GM19351 (cell line): ENCODE measurements at regions not wholly inside any gene's neighbourhood (a gene's known extent, or its start where the extent isn't known, plus 50 kb on each side); places are given as distances from the start of the nearest gene placed in this dataset.

ENCODE experiments used
- ATAC-seq: cut with Tn5 transposase; IDR thresholded peaks from one replicate; pipeline ENCODE4 v1.9.1; 2021; ENCODE audit warnings: mild to moderate bottlenecking, moderate library complexity; ENCODE audit not compliant: unreplicated experiment

DNA sequence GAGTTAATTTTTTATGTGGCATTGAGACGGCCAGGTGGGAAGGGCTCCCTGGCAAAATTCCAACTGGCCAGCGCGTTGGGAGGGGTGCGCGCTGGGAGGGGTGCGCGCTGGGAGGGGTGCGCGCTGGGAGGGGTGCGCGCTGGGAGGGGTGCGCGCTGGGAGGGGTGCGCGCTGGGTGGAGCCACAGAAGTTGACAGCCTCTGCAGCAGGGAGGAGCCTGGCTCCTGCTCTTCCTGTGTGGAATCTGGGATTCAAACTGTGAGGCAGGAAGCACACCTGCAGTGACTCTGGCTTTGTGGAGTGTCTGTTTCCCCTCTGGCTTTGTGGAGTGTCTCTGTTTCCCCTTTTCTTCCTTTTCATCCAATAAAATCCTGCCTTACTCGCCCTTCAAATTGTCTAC is 147.9 kb upstream of the CBLN2 start:
- no peak for ATAC-seq

DNA sequence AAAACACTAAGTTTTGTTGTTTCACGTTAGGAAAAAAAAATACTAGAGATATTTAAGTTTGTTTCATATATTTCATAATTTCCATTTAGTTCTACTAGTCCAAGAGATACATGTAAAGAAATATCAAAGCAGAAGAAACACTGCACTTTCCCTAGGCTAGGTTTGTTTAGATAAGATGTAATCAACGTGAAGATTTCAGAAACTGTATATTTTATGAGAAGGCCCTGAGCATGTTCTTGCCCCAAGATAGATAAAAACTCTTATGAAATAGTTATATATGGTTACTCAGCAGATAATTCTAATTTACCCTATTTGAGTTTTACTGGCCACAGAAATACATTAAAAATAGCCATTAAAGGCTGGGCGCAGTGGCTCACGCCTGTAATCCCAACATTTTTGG is 143.6 kb upstream of the CBLN2 start:
- no peak for ATAC-seq

DNA sequence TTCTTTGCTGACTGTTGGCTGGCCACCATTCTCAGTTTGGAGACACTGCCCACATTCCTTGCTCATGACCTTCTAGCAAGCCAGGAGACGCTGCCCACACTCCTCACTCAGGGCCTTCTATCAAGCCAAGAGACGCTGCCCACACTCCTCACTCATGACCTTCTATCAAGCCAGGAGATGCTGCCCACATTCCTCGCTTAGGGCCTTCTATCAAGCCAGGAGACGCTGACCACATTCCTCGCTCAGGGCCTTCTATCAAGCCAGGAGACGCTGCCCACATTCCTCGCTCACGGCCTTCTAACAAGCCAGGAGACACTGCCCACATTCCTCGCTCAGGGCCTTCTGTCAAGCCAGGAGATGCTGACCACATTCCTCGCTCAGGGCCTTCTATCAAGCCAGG is 131.3 kb upstream of the CBLN2 start:
- ATAC-seq, result no peak

GRCh38 chr18:72674710-72675109 is 130.6 kb upstream of the CBLN2 start:
- ATAC-seq, result peak; percentile 80

GRCh38 chr18:72673242-72673641 is 129.1 kb upstream of the CBLN2 start:
- no peak for ATAC-seq

- ATAC-seq, result peak; percentile 64
Observed at GRCh38 chr18:72672364-72673184, 128.4 kb upstream of the CBLN2 start.

DNA sequence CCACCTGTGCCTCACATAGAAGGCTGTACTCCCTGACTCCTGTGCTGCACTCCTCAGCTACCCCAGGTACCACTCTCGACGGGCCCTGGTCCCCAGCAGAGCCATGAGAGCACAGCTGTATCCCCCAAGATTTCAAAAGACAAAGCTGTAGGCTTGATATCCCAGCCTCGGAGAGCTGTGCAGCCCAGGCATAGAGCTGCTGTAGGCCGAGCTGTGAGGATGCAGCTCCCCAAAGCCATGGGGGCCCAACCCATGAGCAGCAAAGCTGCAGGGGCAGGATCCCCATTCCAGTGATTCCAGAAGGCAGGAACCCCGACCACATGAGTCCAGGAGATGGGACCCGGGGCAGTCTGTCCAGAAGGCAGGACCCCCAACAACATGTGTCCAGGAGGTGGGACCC is 123.8 kb upstream of the CBLN2 start:
- no peak for ATAC-seq

DNA sequence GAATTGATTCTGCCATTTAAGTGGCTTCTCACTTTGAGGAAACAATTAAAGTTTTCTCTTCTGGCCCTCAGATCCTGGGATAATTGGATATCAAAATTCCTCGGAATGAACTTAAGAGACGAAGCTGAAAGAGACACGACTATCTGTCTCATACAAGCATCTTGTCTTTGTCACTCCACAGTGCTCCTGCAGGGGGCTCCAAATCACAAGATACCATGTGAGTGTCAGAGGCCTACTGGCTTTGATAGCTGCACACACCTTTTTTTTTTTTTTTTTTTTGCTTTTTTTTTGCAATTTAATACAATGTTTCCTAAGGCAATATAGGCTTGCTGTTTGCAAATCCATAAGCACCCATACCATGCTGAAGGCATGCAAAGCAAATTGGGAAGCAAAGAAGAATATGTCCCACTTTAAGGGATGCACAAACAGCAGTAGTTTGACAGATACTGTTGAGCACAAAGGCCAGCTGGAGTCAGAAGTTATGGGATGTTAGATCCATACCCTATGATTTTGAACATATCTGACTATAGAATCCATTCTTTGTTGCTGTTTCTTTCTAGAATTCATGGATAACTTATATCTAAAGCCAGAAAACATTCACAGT is 109.0 kb upstream of the CBLN2 start:
- ATAC-seq, result peak; percentile 90

GRCh38 chr18:72651033-72651432 is 106.9 kb upstream of the CBLN2 start:
- no peak for ATAC-seq

- ATAC-seq, result no peak
Observed at GRCh38 chr18:72648481-72648960, 104.4 kb upstream of the CBLN2 start.

DNA sequence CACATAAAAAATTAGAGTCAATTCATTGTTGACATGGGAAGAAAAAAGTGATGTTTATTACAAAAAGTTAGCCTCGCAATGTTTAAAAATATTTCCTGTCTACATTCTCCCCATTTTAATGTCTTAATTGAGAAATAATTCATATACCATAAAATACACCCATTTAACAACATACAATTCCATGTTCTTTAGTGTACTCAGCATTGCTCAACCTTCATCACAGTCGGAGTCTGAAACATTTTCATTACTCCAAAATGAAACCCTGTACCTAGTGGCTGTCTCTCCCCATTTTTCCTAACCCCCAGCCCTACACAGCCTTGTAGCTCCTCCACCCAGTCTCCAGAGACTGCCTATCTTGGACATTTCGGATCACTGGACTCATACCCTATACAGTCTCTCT is 103.9 kb upstream of the CBLN2 start:
- ATAC-seq, result no peak

- no peak for ATAC-seq
Observed at GRCh38 chr18:72640557-72640956, 96.4 kb upstream of the CBLN2 start.

DNA sequence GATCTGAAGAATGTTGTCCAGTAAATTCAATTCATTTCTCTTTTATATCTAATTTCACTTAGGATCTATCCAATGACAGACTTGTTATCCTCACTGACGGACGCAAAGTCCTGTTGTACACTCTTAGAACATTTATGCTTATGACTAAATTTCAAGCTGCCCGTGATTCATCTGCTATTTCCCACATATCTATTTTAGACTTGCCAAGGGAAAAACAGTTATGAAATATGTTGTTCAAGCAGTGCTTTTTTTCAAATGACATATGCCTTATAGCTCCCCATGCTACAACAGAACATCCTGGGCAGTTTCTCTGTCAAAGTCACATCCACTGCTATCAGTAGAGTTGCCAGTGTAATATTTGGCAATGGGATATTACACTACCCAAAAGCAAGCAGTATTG is 94.2 kb upstream of the CBLN2 start:
- no peak for ATAC-seq

DNA sequence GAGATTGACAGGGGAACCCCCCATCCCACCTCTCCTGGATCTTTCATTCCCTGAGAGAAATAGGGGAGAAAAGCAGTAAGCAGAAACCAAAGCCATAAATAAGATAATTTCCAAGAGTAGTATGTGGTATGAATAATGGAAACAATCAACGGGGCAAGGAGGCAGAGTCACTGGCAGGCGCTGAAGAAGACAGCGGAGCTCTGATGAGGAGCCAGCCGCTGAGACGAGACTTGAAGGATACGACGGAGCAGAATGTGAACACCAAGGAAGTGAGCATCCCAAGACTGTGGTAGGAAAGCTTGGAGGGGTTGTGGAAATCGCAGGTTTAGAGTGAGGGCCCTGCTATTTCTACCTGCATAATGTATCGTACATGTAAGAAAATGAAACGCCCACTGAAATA is 93.6 kb upstream of the CBLN2 start:
- ATAC-seq, result no peak

GRCh38 chr18:72637299-72637698 is 93.2 kb upstream of the CBLN2 start:
- no peak for ATAC-seq

DNA sequence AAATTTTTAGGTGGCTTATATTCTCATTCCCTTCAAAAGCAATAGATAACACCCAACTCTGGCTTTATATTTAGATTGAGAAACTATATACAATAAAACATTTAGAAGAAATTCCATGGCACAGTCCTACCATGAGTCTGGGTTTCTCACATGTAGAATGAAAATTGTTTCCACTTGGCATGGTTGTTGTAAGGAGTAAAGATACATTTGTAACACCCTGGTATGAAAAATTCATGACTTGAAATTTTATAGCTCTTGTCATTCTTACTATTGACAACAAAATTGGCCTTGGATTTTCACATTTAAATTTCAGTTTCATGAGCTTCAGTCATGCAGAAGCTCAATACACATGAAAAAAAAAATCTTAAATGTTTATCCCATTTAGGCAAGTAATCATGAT is 92.5 kb upstream of the CBLN2 start:
- ATAC-seq, result no peak

DNA sequence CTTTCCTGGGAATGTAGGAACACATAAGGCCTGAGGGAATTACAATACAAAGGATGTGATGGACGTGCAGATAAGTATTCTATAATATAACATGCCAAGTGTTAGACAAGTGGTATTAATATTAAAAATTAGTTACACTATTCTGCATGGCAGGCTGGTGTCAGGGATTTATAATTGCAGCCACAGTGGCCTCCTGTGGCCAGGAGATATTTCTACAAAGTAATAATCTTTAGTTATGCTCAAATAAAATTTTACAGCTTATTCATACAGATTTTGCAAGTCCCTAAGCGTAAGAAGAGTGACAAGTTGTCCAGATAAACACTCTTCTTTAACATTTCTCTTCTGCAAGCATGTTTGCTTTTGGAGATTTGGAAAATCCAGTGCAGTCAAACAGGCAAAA is 90.4 kb upstream of the CBLN2 start:
- no peak for ATAC-seq

GRCh38 chr18:72630991-72631390 is 86.8 kb upstream of the CBLN2 start:
- no peak for ATAC-seq

GRCh38 chr18:72623444-72623843 is 79.3 kb upstream of the CBLN2 start:
- ATAC-seq, result no peak

GRCh38 chr18:72613534-72613930 is 69.4 kb upstream of the CBLN2 start:
- ATAC-seq, result no peak

DNA sequence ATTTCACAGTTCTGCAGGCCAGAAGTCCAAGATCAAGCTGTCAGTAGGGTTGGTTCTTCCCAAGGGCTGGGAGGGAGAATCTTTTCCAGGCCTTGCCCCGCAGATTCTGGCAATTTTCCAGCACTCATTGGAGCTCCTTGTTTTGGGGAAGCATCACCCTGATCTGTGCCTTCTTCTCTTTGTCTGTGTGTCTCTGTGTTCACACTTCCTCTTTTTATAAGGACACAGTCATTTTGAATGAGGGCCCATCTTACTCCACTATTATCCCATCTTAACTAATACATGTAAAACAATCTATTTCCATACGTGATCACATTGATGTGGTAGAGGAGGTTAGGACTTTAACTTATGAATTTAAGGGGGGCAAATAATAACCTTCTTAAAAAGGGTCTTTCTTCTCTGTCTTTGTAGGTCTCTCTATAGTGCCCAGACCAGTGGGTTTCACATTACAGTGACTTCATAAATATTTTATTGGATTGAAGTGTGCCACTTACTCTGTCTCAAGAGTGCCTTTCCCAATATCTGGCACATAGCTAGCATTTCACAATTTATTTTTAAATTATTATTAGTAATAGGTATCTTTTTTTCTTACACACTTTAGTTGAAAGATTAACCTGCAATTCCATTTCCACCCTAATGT is 68.9 kb upstream of the CBLN2 start:
- ATAC-seq, result peak; percentile 62

DNA sequence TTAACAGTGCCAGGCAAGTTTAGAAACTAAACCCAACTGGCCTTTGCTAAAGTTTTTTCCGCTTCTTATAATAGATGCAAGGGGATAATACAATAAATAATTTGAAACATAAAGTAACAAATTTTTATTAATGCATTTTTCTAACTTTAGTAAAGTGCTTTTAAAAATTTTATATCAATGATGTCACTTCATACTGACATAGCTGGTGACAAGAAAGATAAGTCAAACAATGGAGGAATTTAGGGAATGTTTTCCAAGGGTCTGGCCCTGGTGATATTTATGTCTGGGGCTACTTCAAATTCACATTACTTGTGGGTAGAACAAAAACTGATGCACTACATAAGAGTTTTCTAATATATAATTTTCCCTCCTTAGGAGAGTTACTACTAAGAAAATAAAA is 61.2 kb upstream of the CBLN2 start:
- no peak for ATAC-seq
